ENCODE measurements at regions not wholly inside any gene's neighbourhood (a gene's known extent, or its start where the extent isn't known, plus 50 kb on each side); places are given as distances from the start of the nearest gene placed in this dataset.

- TF ChIP-seq CTCF (IDR thresholded peaks at IDR 0.05; ENCODE audit: low read depth, low read length, missing input control): no peak
- no peak for TF ChIP-seq ATF3 (IDR thresholded peaks at IDR 0.05)
- TF ChIP-seq MAX (IDR thresholded peaks at IDR 0.05): no peak
- no peak for TF ChIP-seq SP1 (IDR thresholded peaks at IDR 0.05)
These were observed 385.5 kb upstream of the TSHZ2 start for GRCh38 chr20:52586660-52587059.
